ENCODE measurements at regions not wholly inside any gene's neighbourhood (a gene's known extent, or its start where the extent isn't known, plus 50 kb on each side); places are given as distances from the start of the nearest gene placed in this dataset.
A peak's percentile ranks its signal among the peaks of the same experiment; 100 is the strongest.
"Not testable (repeated sequence)": the region's sequence is repeated elsewhere in the genome, so short reads cannot be mapped to it uniquely, and the experiment has no call there.

DNA sequence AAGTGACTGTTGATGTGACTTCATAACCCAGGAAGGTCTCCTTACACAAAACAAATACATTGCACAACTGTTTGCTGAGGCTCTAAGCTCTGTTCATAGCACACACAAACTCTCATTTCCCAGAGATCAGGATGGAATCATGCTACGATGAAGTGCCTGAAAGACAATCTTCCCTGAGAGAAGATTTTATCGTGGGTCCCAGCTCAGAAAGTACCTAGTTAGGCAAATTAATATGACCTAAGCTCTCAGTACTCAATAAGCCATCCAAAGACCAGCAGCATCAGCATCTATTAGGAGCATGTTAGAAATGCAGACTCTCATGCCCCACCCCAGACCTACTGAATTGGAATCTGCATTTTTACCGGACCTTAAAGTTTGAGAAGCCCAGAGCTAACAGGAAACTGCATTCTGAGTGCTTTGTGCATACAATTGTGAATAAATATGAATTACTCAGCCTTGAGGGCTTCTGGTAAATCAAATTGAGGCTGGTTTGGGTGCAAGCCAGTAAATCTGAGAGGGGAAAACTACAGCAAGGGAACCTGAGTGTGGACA is 161.5 kb upstream of the C2CD4B start:
- DNase-seq, result no peak

DNA sequence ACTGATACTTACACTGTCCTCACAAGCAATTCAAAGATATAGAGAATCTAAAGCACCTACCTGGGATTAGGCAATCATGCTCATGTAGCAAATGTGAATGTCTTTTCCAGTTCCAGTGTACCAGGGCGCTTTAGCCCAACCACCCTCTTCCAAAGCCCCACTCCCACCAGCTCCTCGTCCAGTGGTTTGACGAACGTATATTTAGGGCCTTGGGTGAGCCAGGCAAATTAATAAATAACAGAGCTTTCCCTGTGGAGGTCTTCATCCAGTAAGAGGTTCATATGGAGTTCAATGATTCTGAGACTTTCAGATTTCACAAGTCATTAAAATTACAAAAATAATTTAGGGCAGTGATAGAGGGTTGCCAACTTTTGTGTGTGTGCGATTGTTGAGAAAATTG is 162.3 kb upstream of the C2CD4B start:
- no peak for DNase-seq

DNA sequence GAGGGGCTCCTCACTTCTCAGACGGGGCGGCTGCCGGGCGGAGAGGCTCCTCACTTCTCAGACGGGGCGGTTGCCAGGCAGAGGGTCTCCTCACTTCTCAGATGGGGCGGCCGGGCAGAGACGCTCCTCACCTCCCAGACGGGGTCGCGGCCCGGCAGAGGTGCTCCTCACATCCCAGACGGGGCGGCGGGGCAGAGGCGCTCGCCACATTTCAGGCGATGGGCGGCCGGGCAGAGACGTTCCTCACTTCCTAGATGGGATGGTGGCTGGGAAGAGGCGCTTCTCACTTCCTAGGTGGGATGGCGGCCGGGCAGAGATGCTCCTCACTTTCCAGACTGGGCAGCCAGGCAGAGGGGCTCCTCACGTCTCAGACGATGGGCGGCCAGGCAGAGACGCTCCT is 167.4 kb upstream of the C2CD4B start:
- DNase-seq, result not testable (repeated sequence)

DNA sequence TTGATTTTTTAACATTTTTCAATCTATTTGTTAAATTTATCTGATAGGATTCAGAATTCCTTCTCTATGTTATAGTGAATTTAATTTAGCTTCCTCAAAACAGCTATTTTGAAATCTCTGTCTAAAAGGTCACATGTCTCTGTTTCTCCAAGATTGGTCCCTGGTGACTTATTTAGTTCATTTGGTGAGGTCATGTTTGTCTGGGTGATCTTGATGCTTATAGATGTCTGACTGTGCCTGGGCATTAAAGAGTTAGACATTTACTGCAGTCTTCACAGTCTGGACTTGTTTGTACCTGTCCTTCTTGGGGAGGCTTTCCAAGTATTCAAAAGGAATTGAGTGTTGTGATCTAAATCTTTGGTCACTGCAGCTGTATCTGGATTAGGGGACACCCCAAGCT is 169.5 kb upstream of the C2CD4B start:
- DNase-seq, result no peak

DNA sequence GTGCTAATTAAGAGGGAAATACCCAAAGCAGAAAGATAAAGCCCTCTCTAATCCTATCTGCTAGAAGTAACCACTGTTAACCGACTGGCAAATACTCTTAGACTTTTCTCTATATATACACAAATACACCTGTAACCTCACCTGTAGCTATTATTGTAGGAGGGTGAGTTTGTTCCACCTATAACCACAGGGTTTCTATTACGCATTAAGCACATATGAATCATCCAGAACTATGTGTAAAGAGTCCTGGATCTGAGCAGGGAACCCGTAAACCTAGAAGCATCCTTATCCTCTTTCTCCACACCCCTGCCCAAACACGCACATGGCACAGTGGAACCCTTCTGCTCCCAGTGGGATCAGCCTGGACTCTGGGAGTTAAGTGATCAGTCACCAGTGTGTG is 172.8 kb upstream of the C2CD4B start:
- no peak for DNase-seq

DNA sequence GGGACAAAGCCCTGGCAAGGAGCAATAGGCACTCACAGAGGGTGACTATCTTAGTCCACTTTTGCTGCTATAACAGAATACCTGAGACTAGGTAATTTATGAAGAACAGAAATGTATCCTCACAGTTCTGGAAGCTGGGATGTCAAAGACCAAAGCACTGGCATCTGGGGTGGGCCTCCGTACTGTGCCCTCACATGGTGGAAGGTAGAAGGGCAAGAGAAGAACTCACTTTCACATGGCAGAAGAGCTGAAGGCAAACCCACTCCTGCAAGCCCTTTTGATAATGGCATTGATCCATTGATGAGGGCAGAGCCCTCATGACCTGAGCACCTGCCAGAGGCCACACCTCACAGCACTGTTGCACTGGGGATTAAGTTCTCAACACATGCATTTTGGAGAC is 173.4 kb upstream of the C2CD4B start:
- no peak for DNase-seq

DNA sequence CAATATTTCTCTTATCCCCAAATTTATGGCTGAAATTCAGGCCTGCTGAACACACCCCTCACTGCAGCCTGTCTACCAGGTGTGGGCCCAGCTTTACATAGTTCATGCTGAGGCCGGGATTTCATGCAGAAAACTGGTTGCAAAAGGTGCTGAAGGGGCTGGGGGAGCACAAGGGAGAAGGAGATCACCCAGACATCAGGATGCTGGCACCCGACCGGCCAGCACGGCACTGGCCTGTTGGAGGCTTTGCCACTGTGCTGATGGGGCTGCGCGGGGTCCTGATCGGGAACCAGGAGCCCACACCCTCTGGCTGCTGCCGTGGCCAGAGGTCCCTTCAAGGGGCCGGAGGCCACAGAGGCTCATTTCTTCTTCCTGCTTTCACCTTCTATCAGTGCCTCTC is 177.9 kb upstream of the C2CD4B start:
- no peak for DNase-seq

DNA sequence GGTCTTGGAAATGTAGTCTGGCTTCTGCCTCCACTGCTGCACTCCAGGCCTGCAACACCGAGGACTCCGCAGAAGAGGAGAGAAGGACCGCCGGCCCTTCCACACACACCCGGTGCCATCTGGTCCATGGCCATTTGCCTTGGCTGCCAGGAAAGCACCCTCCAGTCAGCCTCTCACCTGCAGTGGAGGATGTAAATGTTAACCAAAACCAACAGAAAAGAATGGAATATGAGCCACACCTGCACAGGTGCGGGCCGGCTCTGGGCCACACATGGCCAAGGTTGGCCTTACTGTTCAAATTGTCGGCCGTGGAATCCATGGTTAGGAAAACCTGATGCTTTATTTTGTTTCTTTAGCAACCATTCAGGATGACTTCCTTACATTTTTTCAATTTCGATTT is 178.3 kb upstream of the C2CD4B start:
- no peak for DNase-seq

DNA sequence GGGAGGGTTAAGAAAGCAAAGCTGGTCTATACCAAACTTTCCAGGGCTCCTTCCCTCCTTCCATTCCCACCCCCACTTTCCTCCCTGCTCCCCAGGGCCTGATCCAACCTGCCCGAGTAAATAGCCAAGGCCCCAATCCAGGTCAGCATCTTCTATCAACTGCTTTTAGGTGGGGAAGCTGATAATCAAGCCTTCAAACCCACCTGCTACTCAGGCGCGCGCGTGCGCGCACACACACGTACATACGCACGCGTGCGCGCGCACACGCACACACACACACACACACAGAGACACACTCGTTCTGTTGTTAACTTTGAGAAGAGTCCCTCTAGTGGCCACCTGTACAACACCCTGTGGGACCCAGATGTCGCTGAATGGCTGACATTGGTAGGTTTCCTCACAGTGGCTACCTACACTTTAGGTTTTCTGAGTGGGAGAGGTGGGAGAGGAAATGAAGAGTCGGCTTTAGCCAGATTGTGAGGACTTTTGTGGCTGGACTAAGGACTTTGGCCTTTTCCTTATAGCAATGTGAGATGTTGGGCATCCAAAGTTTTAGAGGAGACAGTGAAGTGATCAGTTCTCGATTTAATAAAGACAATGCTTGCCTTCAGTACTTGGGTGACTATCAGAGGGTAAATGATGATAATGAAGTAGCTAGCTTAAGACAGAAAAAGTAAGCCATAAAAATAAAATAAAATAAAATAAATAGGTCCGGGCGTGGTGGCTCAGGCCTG is 179.9 kb upstream of the C2CD4B start:
- DNase-seq, result no peak

DNA sequence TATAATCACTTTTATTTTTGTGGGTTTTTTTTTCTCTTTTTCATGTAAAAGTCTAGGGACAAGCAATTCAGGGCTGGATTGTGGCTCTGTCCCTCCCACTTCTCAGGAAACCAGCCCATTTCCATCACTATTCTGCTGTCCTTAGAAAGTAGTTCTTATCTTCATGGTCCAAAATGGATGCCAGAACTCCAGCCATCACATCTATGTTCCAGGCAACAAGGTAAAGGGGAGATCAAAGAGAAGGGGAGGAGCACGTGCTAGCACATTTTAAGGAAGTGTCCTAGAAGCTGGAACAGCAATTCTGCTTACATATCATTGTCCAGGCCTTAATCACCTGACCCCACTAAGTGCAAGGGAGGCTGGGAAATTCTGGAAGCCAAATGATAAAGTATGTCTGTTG is 181.1 kb upstream of the C2CD4B start:
- no peak for DNase-seq

DNA sequence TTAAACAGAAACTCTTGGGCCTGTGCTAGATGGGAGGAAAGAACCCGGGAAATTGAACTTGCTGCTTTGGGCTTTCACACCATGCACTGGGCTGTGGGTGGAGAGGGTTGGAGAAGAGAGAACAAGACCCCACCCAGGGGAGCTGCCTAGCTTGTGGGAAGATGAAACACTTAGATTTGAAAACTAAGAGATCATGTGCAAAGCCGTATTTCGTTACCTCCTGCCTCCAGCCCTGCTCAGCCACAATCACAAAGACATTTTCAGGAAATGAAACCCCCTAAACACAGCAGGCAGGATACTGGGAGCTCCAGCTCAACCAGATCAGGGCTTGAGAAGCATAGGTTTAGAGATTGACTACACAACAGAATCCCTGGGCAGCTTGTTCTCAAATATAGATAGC is 183.0 kb upstream of the C2CD4B start:
- no peak for DNase-seq

DNA sequence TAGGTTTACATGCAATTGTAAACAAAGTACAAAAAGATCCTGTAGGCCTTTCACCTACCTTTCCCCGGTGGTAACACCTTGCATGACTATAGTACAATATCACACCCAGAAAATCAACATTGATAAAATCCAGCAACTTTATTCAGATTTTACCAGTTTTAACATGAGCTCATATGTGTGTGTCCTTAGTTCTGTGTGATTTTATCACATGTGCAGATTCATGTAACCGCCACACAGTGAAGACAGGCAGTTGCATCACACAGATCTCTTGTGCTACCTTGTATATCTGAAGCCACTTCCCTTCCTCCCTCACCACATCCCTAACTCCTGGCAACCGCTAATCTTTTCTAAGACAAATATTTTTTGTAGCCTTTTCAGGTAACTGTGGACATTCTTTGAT is 183.5 kb upstream of the C2CD4B start:
- DNase-seq, result no peak

DNA sequence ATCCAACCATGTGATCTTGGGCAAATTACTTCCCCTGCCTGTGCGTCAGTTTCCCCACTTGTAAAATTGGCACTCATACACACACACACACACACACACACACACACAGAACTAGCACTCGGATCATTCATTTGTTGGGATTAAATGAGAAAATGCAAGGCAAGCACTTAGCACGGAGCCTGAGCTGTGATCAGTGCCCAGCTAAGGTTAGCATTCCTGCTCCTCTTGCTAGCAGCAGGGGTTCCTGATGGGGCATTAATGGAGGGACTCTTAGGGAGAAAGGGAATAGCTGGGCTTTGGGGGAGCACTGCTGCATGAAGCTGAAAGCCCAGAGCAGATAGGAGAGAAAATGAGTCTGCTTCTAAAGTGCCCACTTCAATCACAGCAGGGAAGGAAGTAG is 187.7 kb upstream of the C2CD4B start:
- no peak for DNase-seq

DNA sequence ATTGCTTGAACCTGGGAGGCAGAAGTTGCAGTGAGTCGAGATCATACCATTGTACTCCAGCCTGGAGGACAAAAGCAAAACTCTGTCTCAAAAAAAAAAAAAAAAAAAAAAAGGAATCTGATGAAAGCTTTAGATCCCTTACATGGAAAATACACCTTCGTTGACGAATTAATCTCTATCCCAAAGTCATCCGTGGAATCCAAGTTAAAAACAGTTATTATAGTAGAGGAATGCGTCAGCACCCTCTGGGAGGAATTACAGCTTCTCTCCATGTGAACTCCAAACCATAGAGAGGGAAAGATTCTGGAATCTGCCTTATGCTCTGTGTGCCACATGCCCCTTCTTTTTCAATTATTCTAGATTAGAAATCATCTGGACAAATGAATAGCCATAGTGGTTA is 192.3 kb upstream of the C2CD4B start:
- no peak for DNase-seq

DNA sequence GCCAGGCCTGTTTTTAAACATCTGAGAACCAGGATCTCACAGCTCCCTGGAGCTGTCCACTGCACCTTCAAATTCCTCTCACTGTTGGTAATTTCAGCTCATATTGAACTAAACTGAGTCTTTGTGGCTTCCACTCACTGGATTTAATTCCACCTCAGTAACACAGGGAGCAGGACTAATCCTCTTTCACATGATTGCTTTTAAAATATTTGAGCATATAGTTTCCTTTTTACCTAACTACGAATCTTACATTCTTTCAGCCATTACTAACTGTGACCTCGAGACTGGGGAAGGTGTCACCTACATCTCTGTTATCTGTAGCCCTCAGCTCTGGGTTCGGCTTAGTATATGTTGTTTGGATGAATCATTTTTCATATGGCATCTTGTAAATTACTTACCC is 194.3 kb upstream of the C2CD4B start:
- DNase-seq, result no peak

DNA sequence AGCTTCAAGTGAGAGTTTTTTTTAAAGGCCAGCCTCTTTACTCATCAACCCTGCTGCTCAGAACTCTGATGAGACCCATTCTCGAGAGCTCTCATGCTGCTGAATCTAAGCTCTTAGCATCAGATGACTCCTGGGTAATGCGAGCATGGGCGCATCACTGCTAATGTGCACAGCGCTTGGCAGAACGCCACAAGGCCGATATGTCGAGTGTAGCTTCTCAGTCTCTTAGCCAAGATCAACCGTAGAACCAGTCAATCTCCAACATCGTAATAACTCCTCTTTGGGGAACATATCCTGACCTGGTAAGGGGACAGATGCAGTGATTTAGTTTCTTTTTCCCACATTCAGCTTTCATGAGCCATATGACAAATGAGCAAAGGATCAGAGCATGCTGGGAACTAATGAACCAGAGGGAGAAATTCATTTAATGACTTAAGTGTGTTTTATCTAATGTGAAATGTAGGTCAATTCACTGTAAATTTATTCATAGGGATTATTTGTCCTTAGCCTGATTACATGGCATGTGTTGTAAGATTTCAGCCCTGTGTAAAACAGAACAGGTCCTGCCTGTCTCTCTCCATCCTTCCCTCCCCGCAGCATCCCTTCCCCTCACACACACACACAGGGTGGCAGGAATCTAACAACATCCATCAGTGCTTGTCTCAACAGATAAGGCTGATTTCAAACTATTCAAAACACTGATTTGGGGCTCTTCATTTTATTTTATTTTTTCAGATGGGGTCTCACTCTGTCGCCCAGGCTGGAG is 195.4 kb upstream of the C2CD4B start:
- DNase-seq, result peak; percentile 71

DNA sequence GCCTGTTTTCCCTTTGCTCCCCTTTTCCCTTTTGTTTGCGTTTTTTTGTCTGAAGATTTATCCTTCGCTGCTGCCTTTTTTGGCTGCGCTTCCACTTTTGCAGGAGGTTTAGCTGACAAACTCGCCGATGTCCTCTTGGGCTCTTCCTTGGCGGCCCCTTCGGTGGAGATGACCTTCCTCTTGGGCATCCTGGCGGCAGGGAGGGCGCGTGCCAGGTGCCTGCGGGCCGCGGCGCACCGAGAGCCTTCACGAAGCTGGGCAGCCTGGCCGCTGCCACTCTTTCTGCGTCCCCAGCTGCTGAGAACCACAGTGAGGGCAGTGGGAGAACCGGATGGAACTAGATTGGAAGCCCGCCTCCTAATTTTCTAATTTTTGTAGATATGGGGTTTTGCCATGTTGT is 197.1 kb upstream of the C2CD4B start:
- DNase-seq, result no peak

DNA sequence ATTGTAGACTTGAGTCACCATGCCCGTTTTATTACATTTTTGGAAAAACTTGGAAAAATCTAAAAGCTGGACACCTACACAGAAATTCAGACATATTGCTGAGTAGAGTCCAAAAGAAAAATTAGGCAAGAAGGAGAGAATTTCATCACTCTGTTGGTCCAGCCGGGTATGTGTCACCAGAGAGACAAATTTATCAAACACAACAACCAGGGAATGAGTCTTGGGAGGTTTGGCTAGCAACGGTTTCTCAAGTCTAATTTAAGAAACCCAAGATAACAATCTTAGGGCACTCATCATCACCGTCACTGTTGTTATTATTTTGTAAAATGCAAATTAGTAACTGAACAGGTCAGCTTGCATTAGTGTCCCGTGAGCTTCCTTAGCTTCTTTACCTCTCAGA is 197.5 kb upstream of the C2CD4B start:
- DNase-seq, result no peak

DNA sequence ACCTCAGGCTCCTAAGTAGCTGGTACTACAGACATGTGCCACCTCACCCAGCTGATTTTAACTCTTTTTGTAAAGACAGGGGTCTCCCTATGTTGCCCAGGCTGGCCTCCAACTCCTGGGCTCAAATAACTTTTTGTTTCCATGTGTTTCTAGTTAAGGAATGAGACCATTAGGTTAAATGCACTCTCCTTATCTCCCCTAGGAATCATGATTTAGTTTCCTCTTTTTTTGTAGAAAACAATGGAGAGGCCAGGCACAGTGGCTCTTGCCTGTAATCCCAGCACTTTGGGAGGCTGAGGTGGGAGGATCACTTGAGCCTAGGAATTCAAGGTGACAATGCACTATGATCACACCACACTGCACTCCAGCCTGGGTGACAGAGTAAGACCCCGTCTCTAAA is 198.8 kb upstream of the C2CD4B start:
- no peak for DNase-seq

DNA sequence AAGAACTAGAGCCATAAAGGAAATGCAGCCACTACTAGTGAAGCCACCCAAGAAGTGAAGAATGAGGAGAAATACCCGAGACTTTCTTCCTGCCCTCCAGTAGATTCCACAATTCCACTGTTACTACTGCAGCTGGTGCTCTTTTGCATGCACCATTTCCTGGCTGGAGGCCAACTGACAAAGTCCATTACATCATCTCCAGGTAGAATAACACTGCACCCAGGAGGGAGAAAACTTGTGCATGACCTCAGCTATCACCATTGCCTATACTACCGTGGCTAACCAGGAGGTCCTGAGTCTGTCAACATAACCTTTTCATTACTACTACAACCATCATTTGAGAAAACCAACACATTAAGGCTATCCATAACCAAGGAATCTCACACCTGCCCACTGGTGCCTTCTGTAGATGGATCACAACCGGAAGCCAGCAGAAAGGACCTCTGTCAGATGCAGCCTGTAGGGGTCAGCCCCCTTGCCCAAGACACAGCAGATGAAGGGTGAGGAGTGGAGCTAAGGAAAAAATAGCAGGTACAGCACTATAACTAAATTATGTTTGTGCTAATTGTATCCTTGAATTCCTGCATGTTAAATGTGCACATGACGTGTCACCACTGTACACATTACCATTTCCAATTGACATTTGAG is 200.8 kb upstream of the C2CD4B start:
- no peak for DNase-seq

DNA sequence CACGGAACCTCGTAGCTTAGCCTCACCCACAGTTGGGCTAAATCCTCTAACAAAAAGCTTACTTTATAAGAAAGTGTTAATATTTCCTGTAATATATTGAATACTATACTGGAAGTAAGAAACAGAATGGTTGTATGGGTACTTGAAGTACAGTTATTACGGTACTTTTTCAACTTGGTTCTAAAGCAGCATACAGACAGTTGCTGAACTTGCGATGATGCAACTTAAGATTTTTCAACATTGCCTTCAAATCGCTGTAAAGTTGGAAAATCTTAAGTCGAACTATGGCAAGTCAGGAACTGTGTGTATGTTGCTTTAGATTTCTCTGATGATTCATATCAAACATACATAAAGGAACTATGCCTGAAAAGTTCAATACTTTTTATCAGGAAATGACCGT is 204.4 kb upstream of the C2CD4B start:
- no peak for DNase-seq

DNA sequence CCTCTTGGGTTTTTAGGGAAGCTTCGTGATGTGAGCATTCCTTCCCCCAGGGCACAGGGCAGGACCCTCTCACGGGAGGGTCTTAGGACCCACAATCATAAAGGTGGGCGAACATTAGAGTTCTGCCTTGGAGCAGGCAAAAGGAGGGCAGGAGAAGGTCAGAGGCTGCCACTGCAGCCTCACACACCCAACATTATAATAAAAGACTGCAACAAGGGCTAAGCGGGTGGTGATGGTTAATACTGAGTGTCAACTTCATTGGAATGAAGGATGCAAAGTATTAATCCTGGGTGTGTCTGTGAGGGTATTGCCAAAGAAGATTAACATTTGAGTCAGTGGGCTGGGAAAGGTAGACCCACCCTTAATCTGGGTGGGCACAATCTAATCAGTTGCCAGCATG is 206.6 kb upstream of the C2CD4B start:
- DNase-seq, result not testable (repeated sequence)

DNA sequence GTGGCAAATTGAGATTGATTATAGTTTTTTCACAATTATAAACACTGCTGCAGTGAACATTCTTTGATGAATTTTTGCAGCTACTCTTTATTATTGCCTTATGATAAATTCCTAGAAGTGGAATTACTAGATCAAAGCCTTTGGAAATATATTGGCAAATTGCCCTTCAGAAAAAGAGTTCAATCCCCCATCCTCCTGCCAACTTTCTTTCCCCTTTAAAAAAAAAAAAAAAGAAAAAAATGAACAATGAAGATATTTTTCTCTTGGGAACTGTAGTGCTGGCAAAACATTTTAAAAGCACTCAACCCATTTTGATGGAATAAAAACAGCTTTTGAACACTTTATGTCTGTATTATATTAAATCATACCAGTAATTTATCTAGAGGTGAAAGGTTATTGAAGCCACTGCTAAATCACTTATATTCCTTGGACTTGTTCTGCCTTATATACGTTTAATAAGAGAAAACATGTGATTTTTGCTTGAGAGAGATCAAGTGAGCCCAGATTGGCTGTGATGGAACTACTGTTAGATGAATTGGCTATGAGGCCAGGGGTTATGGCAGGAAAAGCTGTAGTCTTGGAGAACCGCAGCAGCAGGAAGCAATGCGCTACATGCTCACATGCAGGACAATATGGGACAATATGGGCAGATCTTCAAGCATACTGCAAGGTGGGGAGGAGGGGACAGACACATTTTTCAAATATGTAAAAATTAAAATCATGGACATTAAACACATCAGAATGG is 212.8 kb upstream of the C2CD4B start:
- no peak for DNase-seq

All from NCI-H1092 (cell line).